Hepatic stellate cell (primary cell): ENCODE measurements at regions not wholly inside any gene's neighbourhood (a gene's known extent, or its start where the extent isn't known, plus 50 kb on each side); places are given as distances from the start of the nearest gene placed in this dataset.
A peak's percentile ranks its signal among the peaks of the same experiment; 100 is the strongest.
"Not testable (repeated sequence)": the region's sequence is repeated elsewhere in the genome, so short reads cannot be mapped to it uniquely, and the experiment has no call there.

Source experiments
- DNase-seq: peaks from one replicate; pipeline ENCODE4 v3.0.0; 2011; ENCODE audit warnings: low spot score

DNA sequence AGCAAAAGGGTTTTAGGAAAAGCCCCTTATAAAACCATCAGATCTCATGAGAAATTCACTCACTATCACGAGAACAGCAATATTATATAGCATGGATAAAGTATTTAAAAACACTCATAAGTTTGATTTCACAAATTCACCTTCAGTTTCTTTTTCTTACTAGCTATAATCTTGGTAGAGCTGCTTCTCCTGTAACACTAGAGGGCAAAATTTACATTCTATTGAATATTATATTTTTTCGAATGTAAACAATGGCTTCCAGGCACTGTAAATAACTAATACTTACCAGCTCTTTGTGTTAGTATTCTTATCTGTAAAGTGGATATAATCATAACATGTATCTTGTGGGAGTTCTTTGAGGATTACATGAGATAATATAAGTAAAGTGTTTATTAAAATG lies 259.6 kb downstream of the CCER1 start:
- peak; percentile 1 for DNase-seq

DNA sequence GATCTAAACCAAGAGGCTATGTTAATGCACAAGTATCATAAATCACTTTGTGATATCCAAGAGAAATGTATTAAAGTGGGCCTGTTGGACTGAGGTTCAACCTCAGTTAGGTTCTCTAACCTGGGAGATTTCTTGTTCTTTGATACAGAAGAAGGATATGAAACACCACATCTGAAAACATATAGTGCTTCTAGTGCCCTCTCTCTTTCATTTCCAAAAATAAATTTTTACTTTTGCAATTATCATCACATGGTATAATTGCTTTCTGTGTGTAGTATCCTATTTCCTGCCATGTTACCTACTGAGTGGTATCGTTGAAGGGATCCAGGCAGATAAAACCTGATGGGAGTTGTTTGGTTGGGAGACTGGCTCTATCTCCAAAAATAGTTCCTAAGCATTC lies 264.9 kb downstream of the CCER1 start:
- no peak for DNase-seq

DNA sequence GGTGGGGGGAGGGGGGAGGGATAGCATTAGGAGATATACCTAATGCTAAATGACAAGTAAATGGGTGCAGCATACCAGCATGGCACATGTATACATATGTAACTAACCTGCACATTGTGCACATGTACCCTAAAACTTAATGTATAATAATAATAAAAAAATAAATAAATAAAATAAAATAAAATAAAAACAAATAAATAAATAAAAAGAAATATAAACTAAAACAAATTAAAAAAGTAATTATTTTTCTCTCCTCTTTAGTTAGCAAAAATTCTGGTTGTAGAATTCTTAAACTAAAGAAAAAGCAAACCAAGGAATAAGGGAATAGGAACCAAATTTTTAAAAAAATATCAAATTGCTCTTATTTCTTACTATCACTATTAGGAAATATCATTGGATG lies 267.3 kb downstream of the CCER1 start:
- DNase-seq, result not testable (repeated sequence)

DNA sequence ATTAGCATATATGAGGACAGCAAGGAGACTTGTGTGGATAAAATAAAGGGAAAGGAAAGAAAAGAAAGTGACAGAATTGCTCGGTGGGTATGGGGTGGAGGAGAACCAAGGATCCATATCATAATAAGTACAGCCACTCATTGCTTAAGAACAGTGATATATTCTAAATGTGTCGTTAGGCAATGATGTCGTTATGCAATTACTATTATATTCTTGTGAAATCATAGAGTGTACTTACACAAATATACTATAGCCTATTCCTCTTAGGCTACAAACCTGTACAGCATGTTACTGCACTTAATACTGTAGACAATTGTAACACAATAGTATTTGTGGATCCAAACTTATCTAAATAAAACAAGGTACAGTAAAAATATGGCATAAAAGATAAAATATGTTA lies 271.1 kb downstream of the CCER1 start:
- DNase-seq, result no peak

GRCh38 chr12:90682398-90682797 lies 272.6 kb downstream of the CCER1 start:
- DNase-seq, result peak; percentile 5

GRCh38 chr12:90679674-90680073 lies 275.3 kb downstream of the CCER1 start:
- DNase-seq, result no peak

- DNase-seq, result no peak
These were observed 277.4 kb downstream of the CCER1 start for GRCh38 chr12:90677552-90677951.

- no peak for DNase-seq
These were observed 277.9 kb downstream of the CCER1 start for GRCh38 chr12:90677055-90677454.

GRCh38 chr12:90675106-90675505 lies 279.9 kb downstream of the CCER1 start:
- no peak for DNase-seq

GRCh38 chr12:90672081-90672480 lies 282.9 kb downstream of the CCER1 start:
- DNase-seq, result no peak

DNA sequence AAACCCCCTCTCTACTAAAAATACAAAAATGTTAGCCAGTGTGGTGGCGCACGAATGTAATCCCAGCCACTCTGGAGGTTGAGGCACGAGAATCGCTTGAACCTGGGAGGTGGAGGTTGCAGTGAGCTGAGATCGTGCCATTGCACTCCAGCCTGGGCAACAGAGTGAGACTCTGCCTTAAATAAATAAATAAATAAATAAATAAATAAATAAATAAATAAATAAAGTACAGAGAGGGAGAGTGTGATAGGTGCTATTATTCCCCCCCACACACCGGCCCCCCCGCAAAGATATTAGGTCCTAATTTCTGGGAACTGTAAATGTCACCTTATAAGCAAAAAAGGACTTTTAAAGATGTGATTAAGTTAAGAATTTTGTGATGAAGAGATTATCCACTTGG lies 291.0 kb downstream of the CCER1 start:
- DNase-seq, result not testable (repeated sequence)

- no peak for DNase-seq
These were observed 295.9 kb downstream of the CCER1 start for GRCh38 chr12:90659060-90659459.

- no peak for DNase-seq
These were observed 301.9 kb downstream of the CCER1 start for GRCh38 chr12:90653040-90653439.

DNA sequence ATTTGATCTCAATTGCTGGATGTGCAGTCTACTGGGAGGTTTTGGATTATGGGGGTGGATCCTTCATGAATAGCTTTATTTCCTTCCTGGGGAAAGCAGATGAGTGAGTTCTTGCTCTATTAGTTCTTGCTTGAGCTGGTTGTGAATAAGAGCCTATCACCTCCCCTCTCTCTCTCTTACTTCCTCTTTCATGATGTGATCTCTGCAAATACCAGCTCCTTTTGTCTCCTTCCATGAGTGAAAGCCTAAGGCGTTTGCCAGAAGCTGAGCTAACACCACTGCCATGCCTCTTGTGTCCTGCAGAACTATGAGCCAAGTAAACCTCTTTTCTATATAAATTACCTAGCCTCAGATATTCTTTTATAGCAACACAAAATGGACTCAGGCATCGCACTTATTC lies 302.7 kb downstream of the CCER1 start:
- DNase-seq, result no peak

DNA sequence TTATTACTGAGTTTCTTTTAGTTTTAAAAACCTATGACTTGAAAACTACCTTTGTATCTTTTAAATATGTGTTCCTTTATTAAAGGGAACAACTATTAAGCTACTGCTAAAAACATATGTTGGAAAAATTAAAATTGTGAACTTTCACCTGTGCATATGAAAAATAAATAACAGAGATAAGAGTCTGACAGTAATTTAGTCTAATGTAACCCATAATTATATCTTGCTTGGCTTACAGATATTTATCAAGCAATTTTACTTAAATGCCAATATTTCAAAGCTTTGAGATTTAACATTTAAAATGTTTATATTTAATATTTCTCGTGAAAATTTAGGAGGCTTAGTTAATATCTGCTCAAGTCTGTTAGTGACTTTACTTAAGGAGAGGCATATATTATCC lies 309.8 kb downstream of the CCER1 start:
- DNase-seq, result no peak

- DNase-seq, result no peak
These were observed 323.3 kb downstream of the CCER1 start for GRCh38 chr12:90631591-90632212.

GRCh38 chr12:90630006-90630405 lies 325.0 kb downstream of the CCER1 start:
- no peak for DNase-seq

DNA sequence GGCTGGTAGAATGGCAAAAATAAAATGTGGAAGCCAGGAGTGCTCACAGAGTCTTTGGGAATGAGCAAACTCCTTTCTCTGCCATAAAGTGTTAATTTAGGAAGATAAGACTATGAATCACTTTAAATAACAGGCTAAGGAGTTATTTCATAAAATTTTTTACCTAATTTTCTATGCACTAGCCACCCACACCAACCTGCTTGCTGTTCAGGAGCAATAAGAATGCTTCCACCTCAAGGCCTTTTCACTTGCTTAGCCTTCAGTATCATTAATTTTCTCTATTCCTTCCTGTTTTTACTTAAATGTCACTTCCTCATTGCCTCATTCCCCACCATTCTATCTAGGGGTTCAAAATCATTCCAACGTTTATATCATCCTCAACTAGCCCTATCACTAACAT lies 326.8 kb downstream of the CCER1 start:
- DNase-seq, result no peak

DNA sequence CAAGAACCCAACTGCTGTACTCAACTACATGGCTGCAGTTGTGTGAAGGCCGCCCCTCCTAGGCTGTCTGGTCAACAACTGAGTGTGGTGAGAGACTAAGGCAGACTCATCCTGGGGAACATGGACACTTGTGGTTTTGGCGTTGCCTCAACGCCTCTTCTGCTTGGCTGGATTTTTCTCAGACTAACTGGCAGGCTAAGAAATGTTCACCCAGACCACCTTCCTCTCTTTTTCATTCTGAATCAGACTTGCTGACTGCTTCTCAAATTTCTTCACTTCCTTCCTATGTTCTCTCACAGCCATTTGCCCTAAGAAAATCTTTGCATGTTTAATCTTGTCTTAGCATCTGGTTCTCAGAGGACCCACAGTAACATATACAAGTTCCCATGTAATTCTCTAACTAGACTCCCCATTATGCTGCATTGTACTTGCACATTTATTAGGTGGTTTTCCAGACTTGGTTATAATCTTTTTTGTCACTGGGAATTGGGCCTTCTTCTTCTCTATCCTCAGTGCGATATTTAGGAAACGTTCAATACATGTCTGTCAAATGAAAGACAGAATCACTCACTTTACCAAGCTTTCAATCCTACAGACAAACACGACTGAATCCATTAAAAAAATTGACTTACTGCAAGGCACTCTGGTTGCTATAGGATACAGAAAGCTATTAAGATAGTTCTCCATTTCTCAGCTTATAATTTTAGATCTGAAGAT lies 327.6 kb downstream of the CCER1 start:
- DNase-seq, result no peak

- no peak for DNase-seq
These were observed 332.5 kb downstream of the CCER1 start for GRCh38 chr12:90622431-90622830.

DNA sequence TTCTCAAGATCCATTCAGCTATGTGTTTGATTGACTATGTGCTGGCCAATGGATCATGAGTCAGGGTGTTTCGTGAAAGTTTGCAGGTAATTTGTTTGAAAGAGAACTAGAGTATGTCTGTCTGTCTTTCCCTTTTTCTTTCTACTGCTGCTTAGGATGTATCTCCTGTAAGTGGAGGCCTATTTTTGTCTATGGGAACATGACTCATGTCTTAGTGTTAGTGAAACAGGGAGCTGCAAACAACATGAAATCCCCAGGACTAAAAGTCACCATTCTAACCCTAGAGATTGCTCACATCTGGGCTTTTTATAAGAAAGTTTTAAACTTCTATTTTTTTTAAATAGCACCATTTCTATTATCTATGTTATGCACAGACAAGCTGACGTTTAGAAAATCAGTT lies 333.0 kb downstream of the CCER1 start:
- no peak for DNase-seq

GRCh38 chr12:90619943-90620342 lies 335.0 kb downstream of the CCER1 start:
- DNase-seq, result no peak

DNA sequence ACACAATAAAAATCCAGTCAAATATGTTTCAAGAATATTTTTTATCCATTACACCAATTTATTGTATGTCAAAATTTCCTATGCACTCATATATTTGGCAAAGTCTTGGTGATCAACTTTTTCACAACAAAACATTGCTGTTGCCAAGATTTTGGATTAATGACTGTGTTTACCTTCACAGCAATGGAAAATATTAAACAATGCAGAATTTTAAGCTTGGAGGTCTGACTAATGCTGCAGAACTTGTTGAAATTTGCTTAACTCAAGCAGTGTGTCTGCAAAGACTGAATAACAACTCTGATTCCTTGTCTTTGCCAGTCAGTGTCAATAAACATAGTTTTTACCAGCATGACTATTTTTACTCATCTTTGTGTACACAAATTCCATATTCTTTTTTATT lies 336.4 kb downstream of the CCER1 start:
- DNase-seq, result no peak

DNA sequence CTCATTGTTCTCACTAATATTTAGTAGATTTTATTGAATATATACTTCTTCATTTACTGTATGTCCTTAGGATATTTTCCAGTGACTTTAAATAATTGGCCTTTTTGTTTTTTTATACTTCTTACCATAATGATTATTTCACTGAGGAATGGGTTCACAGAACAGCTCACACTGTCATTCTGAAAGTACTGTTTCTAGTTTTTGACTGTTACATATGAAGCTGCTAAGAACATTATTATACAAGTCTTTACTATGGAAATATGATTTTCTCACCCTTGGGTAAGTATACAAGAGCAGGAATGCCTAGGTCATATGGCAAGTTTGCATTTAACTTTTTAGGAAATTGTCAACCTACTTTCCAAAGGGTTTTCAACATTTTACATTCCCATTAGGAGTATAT lies 343.1 kb downstream of the CCER1 start:
- no peak for DNase-seq
